DMS79 treated with DMSO at 0.1 percent for 48 hours (cell line): ENCODE measurements at regions not wholly inside any gene's neighbourhood (a gene's known extent, or its start where the extent isn't known, plus 50 kb on each side); places are given as distances from the start of the nearest gene placed in this dataset.
"Not testable (repeated sequence)": the region's sequence is repeated elsewhere in the genome, so short reads cannot be mapped to it uniquely, and the experiment has no call there.

Source experiments
- DNase-seq: peaks from one replicate; lab custom pipeline; 2025; lab: John Stamatoyannopoulos, UW

DNA sequence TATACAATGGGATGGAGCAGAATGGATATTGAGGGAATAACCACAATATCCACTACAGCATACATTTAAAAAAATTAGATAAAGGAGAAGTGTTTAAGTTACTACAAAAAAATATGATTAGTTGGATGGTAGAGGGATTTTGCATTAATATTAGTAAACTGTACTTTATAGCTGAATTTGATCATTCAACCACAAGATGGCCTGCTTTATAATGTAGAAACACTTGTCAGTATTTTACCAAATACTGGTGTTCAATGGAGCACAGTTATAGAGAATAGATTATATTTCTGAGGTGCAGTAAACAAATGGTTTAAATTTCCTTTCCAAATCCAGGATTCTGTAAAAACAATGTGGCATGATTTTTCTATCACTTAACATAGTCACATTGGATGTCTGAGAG is 818.8 kb upstream of the CHORDC1 start:
- DNase-seq: no peak

DNA sequence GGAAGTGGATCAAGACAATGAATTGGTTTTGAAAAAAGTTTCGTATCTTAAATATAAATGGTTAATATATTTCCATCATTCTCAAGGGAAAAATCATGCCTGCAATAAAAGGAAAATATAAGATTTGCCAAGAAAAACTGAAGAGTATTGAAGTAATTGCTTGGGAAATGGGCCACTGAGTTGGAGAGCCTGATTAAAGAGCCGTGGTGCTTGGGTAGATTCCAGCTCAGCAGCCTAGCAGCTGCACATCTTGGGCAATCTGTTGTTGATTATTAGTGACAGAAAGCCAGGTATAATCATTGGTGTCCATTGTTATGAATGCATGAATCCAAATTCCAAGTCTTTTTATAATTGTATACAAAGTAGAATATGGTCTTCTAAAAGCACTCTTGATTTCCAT is 800.9 kb upstream of the CHORDC1 start:
- DNase-seq: peak; percentile 84

DNA sequence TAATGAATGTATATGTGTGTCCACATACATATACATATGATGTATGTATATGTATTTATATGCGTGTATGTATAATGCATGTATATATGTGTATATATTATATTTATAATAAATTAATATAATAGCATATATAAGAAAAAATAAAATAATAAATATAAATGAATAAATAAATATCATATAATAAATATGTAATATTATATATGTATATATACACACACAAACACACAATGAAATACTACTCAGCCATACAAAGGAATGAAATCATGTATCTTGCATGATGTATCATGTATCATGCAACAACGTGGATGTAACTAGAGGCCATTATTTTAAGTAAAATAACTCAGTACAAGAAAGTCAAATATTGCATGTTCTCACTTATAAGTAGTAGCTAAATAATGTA is 788.7 kb upstream of the CHORDC1 start:
- DNase-seq: no peak

DNA sequence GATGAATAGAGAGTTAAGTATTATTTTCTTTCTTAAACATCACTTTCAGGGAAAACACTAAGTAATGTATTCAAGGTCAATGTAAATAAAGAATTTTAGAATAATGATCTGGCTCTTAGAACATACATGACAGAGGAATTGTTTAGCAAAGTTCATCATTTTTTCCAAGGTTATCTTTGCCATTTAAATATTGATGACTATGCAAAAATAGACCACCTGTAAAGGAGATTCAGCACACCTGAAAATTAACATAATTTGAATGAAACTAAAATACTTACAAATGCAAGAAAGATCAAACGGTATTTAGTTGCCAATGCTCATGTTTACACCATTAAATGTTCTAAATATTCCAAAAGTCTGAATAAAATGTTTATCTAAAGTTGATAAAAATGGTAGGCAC is 782.6 kb upstream of the CHORDC1 start:
- no peak for DNase-seq

DNA sequence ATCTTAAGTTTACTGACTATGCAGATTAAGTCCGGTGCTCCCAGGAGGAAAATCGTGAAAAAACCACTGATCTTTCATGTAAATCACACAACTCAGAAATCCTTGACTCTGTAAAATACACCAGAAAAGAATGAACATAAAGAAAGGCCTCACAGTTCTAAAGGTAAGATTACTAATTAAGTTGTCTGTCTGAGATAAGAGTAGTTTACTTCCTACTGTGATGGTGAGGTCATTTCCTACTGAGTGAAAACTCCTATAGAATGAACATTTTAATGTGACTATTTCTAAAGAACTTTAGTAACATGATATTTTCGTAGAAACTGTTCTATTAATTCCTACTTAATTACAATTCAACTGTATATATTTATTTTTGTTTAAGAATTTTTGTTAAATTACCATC is 774.4 kb upstream of the CHORDC1 start:
- no peak for DNase-seq

DNA sequence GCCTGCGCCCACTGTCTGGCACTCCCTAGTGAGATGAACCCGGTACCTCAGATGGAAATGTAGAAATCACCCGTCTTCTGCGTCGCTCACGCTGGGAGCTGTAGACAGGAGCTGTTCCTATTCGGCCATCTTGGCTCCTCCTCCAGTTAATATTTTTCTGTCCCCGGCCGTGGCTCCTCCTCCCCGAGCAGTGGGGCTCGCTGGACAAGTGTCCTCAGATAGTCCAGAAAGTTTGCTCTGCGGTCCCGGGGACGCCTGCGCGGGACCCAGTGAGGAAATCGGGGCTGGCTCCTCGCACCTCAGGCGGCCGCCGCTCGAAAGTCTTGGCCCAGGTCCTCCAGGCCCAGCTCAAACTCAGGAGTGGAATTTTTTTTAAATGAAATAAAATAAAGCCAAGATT is 749.3 kb upstream of the CHORDC1 start:
- DNase-seq: not testable (repeated sequence)

DNA sequence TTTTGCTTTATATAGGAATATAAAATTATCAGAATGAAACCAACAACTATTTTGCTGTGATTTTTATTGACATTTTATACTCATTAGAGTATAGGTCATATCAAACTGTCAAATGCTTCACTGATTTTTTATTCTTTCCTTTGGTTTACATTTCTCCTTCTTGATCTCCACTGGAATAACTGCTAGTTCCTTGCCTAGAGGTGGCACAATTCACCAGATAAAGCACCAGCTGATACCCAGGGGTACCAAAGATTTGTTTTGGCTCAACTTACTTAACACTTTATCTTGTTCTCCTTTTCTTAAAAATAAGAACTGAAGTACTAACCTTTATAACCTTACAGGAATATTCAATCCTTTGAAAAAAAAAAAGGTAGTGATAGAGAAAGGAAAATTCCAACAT is 725.1 kb upstream of the CHORDC1 start:
- DNase-seq: no peak

DNA sequence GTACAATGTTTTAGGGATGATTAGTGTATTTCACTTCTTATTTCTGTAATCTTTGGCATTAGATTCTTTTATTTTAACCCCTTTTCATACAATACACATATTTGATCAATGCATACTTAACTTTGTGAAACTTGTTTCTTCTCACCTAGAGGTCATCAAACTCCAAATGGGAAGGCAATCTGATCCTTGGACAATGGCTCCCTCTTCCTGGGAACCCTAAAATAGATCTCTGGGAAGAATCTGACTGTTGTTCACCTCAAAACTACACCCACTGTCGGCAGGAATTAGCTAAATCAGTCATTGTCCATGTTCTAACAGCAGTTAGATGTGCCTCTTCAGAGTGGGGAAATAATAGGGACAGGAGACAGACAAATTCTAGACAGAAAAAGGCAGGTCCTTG is 707.4 kb upstream of the CHORDC1 start:
- no peak for DNase-seq

DNA sequence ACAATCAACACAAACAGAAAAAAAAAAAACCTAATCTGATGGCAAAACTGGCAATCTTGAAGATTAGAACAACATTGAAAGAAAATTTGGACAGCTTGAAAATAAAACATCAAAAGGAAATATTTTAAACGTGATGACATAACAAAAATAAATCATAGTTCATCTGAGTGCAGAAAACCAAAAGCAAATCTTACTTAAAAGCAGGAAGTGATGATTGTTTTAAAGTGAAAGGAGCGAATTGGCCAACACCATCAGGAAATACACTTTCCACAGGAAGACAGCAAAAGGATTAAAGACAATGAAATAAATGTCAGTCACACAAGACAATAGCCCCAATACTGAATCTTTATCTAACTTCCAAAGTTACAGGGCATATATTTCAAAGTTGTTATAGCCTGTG is 696.5 kb upstream of the CHORDC1 start:
- no peak for DNase-seq

DNA sequence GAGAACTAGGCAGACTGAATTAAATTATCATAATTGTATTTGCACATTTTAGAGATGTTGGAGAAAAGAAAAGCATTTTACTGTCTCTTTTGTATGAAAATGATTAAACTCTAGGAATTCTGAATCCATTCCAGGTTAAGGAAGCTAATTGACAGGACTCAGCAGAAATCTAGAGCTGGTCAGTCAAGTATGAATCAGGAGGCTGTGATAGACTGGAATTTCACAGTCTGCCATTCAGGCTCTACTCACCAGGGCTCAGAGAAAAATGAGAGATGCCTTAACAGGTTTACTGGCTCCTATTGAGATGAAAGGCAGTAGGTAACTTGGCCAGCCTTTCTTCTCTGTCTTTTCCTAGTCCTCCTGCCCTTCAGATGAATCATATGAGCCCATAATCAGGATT is 693.9 kb upstream of the CHORDC1 start:
- DNase-seq: no peak

DNA sequence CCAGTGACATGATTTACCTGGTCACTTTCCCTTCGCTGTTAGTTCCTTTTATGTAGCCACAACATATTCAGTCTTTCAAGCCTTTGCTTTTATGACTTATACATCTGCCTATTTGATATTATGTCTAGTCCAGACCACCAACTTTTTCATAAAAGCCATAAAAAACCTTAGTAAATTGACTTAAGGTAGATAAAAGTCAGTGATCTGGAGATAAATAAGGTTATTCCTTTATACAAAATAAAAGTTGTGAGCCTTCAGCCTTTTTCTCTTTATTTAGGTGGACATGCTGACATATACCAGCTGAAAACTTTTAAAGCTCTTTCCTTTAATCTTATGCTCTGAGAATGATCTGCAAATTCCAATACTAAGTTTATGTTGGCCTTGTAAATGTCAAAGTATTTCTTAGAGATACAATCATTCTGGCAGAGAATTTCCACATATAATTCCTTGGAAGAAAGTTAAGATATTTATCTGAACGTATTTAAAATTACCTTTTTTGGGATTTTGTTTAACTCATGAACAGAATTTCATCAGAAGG is 690.4 kb upstream of the CHORDC1 start:
- no peak for DNase-seq

DNA sequence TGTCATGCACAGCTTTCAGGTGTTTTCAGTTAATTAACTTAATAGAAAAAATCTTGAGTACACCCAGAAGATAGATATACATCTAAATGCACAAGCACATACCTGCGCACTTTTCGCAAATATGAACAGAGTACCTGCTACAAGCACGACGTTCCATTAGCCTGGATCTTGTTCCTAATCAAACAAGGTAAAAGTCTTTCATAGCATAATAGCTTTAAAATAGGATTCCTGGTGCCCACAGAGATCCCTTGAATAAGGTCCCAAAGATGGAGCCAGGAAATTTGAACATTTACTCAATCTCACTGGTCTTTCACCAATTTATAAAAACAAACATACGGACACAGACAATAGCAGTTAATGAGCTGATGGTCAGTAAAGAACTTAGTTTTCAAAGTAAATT is 689.8 kb upstream of the CHORDC1 start:
- DNase-seq: no peak

DNA sequence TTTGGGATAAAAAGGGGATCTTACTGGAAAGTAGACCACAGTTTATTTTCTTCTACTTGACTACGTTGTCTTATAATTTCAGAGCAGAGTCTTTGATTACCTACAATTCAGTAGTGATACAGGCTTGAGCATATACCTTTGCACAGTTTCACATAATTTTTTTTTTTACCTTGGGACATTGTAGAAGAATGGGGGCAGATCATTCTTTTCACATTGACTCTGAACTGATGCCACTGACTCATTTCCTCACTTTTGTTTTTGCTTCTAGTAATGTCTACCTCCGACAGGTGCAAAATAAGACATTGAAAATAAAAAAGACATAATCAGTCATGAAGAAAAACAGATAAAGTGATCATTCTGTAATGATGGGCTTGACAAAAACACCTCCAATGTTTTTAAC is 688.3 kb upstream of the CHORDC1 start:
- no peak for DNase-seq

DNA sequence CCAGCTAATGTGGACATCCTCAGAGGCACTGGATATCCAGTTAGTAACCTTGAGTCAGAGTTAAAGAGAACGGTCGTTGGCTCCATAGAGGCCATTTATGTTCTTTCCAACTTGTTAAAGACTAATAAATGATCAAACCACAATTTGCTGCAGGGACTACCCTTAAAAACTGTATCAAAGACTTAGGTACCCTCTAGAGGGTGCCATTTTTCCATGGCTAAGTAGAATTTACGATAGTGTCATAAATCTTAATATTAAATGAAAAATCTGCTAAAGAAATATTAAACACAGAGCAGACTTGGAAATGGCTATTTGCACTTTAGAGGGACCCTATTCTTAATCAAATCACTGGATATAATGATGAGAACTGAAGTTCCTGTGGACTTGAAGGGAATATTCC is 685.2 kb upstream of the CHORDC1 start:
- no peak for DNase-seq

DNA sequence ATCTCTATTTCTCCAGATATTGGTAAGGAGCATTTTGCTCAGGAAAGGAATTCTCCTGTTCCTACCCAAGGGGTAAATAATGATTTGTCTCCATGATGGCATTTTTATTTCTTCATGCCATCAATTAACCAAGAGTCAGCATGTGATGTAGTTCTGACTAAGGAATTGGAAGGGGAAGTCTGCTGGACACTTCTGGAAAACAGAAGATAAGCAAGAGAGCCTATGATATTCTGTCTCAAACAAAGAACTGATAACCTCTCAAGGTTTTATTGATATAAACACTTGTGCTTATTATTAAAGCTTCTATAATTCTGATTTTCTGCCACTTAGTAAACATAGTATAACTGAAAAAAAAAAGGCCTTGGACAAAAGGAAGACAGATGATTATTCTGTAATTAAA is 673.0 kb upstream of the CHORDC1 start:
- no peak for DNase-seq

DNA sequence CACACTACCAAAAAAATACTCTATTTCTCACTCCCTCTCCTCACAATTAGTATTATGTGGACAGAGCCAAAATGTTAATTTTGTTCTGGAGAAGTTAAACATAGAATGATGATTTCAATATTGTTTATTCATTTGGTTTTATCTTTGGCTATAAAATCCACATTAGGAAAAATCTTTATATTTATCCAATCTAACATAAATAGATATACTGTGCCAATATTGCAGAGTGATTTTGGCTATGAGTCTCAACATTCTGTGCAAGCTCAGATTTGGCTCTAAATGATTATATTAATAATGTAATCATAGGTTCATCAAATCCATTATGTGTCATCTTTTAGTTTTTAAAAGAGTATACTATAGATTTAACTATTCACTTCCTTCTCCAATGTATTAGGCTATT is 667.5 kb upstream of the CHORDC1 start:
- no peak for DNase-seq

DNA sequence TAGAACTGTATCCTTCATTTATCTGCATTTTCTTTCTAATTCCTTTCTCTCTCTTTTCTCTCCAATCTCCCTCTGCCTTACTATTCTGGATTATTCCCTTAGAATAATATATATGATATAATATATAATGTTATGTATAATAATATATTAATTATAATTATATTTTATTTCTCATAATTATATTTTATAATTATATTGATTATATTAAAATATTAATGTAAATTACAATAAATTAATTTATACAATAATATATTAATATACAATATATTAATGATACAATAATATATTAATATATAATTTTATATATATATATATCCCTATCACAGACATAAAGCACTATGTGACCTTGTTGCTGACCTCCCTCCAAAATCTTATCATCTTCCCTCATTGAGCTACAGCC is 661.3 kb upstream of the CHORDC1 start:
- no peak for DNase-seq

DNA sequence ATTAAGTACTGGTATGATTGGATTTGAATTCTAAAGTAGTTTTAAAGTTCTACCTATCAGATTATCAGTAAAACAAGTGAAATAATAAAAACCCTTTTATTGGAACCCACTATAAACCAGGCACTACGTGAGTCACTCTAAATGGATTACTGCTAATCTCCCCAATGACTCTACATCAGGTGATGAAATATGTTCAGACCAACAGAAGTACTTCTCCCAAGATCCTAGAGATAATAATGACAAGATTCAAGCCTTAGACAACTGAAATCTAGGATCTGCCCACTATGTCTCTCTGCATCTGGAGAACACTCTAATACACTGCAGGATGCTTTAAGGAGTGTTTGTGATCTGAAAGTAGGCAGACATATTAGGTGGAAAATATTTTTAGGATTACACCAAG is 652.1 kb upstream of the CHORDC1 start:
- DNase-seq: no peak

DNA sequence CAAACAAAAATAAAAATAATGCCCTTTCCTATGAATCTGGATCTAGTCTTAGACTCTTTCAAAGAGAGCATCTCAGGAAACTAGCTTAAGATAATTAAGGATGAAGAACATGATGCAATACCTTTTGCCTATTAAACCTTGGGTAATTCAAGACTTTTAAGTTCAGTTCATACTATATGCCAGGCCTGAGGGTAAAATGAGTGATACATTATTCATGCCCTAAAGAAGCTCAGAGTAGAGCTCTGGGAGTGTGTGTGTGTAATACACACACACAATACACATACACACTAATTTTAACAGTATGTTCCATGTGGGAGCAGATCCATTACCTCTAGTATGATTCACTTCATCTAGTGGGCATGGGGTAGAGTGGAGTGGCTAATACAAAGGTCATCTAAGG is 651.4 kb upstream of the CHORDC1 start:
- no peak for DNase-seq

DNA sequence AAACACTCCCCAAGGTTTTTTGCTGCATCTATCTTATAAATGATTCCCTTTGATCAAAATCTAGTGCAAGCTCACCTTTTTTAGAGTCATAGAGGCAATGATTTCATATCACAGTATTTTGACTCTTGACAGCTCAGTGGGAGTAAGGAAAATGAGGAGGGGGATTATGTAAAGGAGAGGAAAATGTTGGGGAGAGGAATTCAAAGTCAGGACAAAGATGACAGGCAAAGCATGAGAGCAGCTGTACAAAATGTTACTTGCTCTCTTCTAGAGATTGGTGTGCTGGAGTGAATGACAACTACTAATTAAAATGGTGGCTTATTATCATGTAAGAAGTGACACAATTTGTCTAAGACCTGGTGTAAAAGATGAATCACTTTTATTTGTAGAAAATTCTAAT is 644.6 kb upstream of the CHORDC1 start:
- no peak for DNase-seq

DNA sequence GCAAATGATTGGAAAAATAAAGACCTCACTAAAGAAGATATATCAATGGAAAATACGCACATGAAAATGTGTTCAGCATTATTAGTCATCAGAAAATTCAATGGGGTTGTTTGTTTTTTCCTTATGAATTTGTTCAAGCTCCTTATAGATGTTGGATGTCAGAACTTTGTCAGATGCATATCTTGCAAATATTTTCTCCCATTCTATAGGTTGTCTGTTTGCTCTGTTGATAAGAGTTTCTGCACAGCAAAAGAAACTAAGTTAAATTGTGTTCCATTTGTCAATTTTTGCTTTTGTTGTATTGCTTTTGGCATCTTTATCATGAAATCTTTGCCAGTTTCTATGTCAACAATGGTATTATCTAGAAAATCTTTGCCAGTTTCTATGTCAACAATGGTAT is 633.9 kb upstream of the CHORDC1 start:
- no peak for DNase-seq

DNA sequence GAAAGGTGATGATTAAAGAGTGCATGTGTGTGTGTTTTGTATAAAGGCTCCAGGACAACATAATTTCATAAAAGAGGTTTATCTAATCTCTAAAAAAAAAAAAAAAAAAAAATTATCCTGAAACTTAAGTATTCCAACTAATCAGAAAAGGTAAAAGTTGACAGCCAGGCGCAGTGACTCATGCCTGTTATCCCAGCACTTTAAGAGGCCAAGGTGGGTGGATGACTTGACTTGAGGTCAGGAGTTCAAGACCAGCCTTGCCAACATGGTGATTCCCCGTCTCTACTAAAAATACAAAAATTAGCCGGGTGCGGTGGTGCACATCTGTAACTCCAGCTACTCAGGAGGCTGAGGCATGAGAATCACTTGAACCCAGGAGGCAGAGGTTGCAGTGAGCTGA is 632.7 kb upstream of the CHORDC1 start:
- no peak for DNase-seq

DNA sequence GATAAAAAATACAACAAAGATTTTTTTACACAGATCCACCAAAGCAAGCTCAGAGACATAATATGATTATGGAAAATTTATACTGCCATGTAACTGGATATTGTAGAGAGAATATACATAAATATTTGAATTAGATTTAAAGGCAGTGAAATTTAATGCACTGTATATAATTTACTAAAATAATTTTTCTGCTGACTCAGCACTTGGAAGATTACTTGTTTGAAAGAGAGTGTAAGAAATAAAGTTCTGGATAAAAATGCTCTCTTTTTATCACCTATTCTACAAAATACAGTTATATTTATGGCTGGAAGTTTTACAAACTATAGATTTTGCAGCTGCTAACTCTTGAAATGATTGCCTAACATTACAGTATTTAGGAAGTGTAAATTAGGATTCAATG is 628.3 kb upstream of the CHORDC1 start:
- no peak for DNase-seq

DNA sequence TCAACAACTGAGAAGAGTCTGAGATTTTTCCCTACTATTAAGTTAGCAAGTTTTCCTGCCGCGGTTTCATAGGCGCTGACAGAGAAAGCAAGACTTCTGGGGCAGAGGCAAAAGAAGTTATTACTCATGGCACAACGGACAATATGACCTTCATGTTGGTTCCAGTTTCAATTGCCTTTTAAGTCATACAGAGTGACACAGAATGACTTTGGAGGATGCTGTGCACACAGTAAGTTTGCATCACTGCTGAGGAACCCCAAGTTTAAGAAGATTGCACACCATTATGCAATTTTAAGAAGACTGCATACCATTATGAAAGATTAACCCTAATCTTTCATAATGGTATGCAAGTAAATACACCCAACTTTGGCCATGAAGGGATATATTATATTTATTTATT is 626.5 kb upstream of the CHORDC1 start:
- no peak for DNase-seq

DNA sequence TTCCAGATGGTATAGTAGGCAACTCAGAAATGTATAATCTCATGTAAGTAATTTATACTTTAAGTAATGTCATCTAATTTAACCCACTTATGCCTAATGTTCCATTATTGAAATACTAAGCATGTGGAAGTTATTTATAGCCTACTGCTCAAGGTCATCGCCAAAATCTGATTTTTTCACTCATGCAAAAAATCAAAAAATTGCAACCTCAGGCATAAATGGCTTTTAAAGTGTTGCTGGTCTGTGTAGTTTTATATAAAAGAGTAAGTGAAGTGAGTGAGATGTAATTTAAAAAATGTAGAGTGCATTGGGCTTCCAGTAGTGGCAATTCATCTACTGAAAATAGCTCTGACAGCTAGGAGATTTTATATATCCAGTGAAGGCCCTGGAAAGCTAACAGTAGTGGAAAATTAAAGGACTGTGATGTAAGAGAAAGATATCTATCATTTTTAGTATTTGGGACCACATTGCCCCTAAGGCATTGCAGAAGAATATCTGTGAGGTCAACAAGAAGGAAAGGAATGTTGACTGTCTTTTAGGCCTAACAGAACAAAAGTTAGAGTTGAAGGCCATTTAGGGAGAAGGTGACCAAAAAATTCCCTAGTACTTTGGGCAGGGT is 624.5 kb upstream of the CHORDC1 start:
- no peak for DNase-seq
